GM19395 (cell line): ENCODE measurements at regions not wholly inside any gene's neighbourhood (a gene's known extent, or its start where the extent isn't known, plus 50 kb on each side); places are given as distances from the start of the nearest gene placed in this dataset.
"Not testable (repeated sequence)": the region's sequence is repeated elsewhere in the genome, so short reads cannot be mapped to it uniquely, and the experiment has no call there.

Source experiments
- ATAC-seq: cut with Tn5 transposase; IDR thresholded peaks from one replicate; pipeline ENCODE4 v1.9.1; 2021; ENCODE audit warnings: mild to moderate bottlenecking, moderate library complexity; ENCODE audit not compliant: unreplicated experiment

- ATAC-seq, result no peak
Measured at GRCh38 chr7:83832009-83832408, 183.1 kb upstream of the SEMA3E start.

GRCh38 chr7:83827036-83827435 is 178.1 kb upstream of the SEMA3E start:
- no peak for ATAC-seq

- no peak for ATAC-seq
Measured at GRCh38 chr7:83824214-83824613, 175.3 kb upstream of the SEMA3E start.

- ATAC-seq, result no peak
Measured at GRCh38 chr7:83821866-83822265, 172.9 kb upstream of the SEMA3E start.

- ATAC-seq, result no peak
Measured at GRCh38 chr7:83820641-83821040, 171.7 kb upstream of the SEMA3E start.

- ATAC-seq, result no peak
Measured at GRCh38 chr7:83819911-83820310, 171.0 kb upstream of the SEMA3E start.

- ATAC-seq, result no peak
Measured at GRCh38 chr7:83814480-83814879, 165.5 kb upstream of the SEMA3E start.

- ATAC-seq, result not testable (repeated sequence)
Measured at GRCh38 chr7:83812563-83812962, 163.6 kb upstream of the SEMA3E start.

- ATAC-seq, result no peak
Measured at GRCh38 chr7:83808982-83809381, 160.0 kb upstream of the SEMA3E start.

GRCh38 chr7:83807774-83808173 is 158.8 kb upstream of the SEMA3E start:
- no peak for ATAC-seq

- ATAC-seq, result no peak
Measured at GRCh38 chr7:83806538-83806937, 157.6 kb upstream of the SEMA3E start.

GRCh38 chr7:83799333-83799732 is 150.4 kb upstream of the SEMA3E start:
- no peak for ATAC-seq

GRCh38 chr7:83798489-83798888 is 149.6 kb upstream of the SEMA3E start:
- peak; percentile 56 for ATAC-seq

GRCh38 chr7:83796760-83797159 is 147.8 kb upstream of the SEMA3E start:
- no peak for ATAC-seq

GRCh38 chr7:83794829-83795228 is 145.9 kb upstream of the SEMA3E start:
- ATAC-seq, result no peak

GRCh38 chr7:83793558-83793957 is 144.6 kb upstream of the SEMA3E start:
- no peak for ATAC-seq

- ATAC-seq, result no peak
Measured at GRCh38 chr7:83791737-83792136, 142.8 kb upstream of the SEMA3E start.

GRCh38 chr7:83786858-83787257 is 137.9 kb upstream of the SEMA3E start:
- no peak for ATAC-seq

- ATAC-seq, result no peak
Measured at GRCh38 chr7:83782628-83783027, 133.7 kb upstream of the SEMA3E start.

GRCh38 chr7:83778073-83778443 is 129.1 kb upstream of the SEMA3E start:
- ATAC-seq, result no peak

GRCh38 chr7:83777406-83778072 is 128.6 kb upstream of the SEMA3E start:
- ATAC-seq, result no peak

- ATAC-seq, result no peak
Measured at GRCh38 chr7:83769407-83769806, 120.5 kb upstream of the SEMA3E start.

- ATAC-seq, result no peak
Measured at GRCh38 chr7:83751217-83751616, 102.3 kb upstream of the SEMA3E start.
